Osteocyte (in vitro differentiated cells): ENCODE measurements at regions not wholly inside any gene's neighbourhood (a gene's known extent, or its start where the extent isn't known, plus 50 kb on each side); places are given as distances from the start of the nearest gene placed in this dataset.

Source experiments
- DNase-seq: peaks from one replicate; pipeline ENCODE4 v3.0.0; 2021; ENCODE audit warnings: mixed read lengths; ENCODE audit not compliant: unreplicated experiment; ENCODE audit errors: extremely low spot score
- H3K27ac Mint-ChIP-seq: one replicate; pipeline ENCODE4 v1.8.0; 2021; ENCODE audit warnings: mild to moderate bottlenecking, mixed read lengths; ENCODE audit not compliant: unreplicated experiment
- H3K27me3 Mint-ChIP-seq: one replicate; pipeline ENCODE4 v1.8.0; 2021; ENCODE audit warnings: mixed read lengths; ENCODE audit not compliant: unreplicated experiment
- H3K36me3 Mint-ChIP-seq: one replicate; pipeline ENCODE4 v1.8.0; 2021; ENCODE audit warnings: mixed read lengths; ENCODE audit not compliant: unreplicated experiment
- H3K4me1 Mint-ChIP-seq: one replicate; pipeline ENCODE4 v1.8.0; 2021; ENCODE audit warnings: mixed read lengths; ENCODE audit not compliant: unreplicated experiment
- H3K4me3 Mint-ChIP-seq: one replicate; pipeline ENCODE4 v1.8.0; 2021; ENCODE audit warnings: mild to moderate bottlenecking, moderate library complexity, mixed read lengths; ENCODE audit not compliant: unreplicated experiment
- H3K9me3 Mint-ChIP-seq: one replicate; pipeline ENCODE4 v1.8.0; 2021; ENCODE audit warnings: mixed read lengths; ENCODE audit not compliant: unreplicated experiment
- TF ChIP-seq, protein P1 (sequence below): fragments of 200-600 bp; sonication (generic); IDR thresholded peaks from 2 replicates; pipeline ENCODE4 v1.5.0; 2021; ENCODE audit warnings: antibody characterized with exemption, mild to moderate bottlenecking, moderate library complexity

DNA sequence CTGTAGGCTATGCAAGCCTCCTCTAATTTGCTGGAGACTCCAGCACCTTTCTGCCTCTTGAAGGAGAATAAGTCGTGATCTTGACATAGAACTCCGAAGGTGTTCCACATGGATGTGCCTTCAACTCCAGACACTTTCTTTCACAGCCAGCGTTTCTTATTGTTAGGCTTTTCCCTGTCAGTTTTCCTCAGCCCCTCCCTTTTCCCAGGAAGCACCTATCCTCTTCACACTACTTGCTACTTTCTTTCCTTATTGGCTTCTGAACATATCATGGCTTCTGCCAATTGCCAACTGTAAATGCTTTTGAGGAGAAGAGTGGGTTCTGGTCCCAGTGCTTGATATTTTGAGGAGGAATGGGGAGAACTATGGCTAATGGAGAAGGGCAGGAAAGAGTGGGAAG is 216.3 kb upstream of the PGR start:
- DNase-seq = no peak
- Mint-ChIP-seq H3K27ac (no peak overlapping the region), H3K9me3 (no peaks in the 10 kb centered on the region), H3K4me1 (peaks cover 19% of the 10 kb centered on the region), H3K36me3 (no peaks in the 10 kb centered on the region), H3K4me3 (no peak overlapping the region), H3K27me3 (peaks cover 12% of the 10 kb centered on the region)
- TF ChIP-seq, protein P1, sequence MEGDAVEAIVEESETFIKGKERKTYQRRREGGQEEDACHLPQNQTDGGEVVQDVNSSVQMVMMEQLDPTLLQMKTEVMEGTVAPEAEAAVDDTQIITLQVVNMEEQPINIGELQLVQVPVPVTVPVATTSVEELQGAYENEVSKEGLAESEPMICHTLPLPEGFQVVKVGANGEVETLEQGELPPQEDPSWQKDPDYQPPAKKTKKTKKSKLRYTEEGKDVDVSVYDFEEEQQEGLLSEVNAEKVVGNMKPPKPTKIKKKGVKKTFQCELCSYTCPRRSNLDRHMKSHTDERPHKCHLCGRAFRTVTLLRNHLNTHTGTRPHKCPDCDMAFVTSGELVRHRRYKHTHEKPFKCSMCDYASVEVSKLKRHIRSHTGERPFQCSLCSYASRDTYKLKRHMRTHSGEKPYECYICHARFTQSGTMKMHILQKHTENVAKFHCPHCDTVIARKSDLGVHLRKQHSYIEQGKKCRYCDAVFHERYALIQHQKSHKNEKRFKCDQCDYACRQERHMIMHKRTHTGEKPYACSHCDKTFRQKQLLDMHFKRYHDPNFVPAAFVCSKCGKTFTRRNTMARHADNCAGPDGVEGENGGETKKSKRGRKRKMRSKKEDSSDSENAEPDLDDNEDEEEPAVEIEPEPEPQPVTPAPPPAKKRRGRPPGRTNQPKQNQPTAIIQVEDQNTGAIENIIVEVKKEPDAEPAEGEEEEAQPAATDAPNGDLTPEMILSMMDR = no peak

- DNase-seq = no peak
- Mint-ChIP-seq H3K9me3 (no peaks in the 10 kb centered on the region), H3K27ac (no peak overlapping the region), H3K4me3 (no peak overlapping the region), H3K27me3 (peaks cover 14% of the 10 kb centered on the region), H3K36me3 (no peaks in the 10 kb centered on the region), H3K4me1 (peaks cover 11% of the 10 kb centered on the region)
- TF ChIP-seq, protein P1 = no peak
Observed at GRCh38 chr11:101342307-101342706, 212.7 kb upstream of the PGR start.

GRCh38 chr11:101341578-101341977 is 212.0 kb upstream of the PGR start:
- Mint-ChIP-seq H3K27ac (peak overlapping the region; percentile 10), H3K4me3 (no peak overlapping the region), H3K27me3 (peaks cover 14% of the 10 kb centered on the region), H3K4me1 (peaks cover 8% of the 10 kb centered on the region), H3K36me3 (no peaks in the 10 kb centered on the region), H3K9me3 (no peaks in the 10 kb centered on the region)
- no peak for DNase-seq
- TF ChIP-seq, protein P1 = no peak

DNA sequence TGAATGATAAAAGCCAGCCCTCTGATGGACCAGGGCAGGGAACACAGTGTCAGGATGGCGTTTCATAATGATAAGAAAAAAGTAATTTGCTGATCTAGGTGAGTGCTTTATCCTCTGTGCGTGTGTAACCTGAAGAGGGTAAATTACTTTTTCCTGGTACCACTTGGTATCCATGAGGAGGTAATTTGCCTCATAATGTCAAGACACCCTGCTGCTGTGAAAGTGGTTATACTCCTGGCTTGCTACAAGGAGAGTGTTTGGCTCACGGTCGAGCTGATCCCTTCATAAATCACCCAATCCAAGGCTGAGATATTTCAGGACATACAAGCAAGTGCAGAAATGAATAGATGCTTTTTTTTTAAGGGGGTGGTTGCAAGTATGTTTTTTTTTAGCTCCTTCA is 207.2 kb upstream of the PGR start:
- Mint-ChIP-seq H3K9me3 (no peaks in the 10 kb centered on the region), H3K27ac (no peak overlapping the region), H3K4me1 (peaks cover 3% of the 10 kb centered on the region), H3K27me3 (peaks cover 20% of the 10 kb centered on the region), H3K4me3 (no peak overlapping the region), H3K36me3 (no peaks in the 10 kb centered on the region)
- DNase-seq = no peak
- TF ChIP-seq, protein P1 = no peak

GRCh38 chr11:101336155-101336554 is 206.5 kb upstream of the PGR start:
- Mint-ChIP-seq H3K4me1 (no peaks in the 10 kb centered on the region), H3K4me3 (no peak overlapping the region), H3K27ac (no peak overlapping the region), H3K27me3 (peaks cover 22% of the 10 kb centered on the region), H3K9me3 (no peaks in the 10 kb centered on the region), H3K36me3 (no peaks in the 10 kb centered on the region)
- TF ChIP-seq, protein P1 = no peak
- DNase-seq = no peak
